GM12878 (cell line): ENCODE measurements at regions not wholly inside any gene's neighbourhood (a gene's known extent, or its start where the extent isn't known, plus 50 kb on each side); places are given as distances from the start of the nearest gene placed in this dataset.

Experiments
- ATAC-seq: fragments of 200-7000 bp; cut with Tn5 transposase; 3 replicates; pipeline ENCODE4 v1.9.1; 2020; ENCODE audit warnings: mild to moderate bottlenecking, moderate library complexity
- BruUV-seq: library from RNA; stranded (reverse); fragments of 400-500 nt; replicated peaks from 2 replicates; lab custom pipeline; 2021; lab: Mats Ljungman, UMichigan
- CTCF ChIA-PET: fragments of 300-600 bp; sonication (Branson Sonifier 250); formaldehyde crosslinking; extraction: SDS; loops from one replicate; lab custom pipeline; 2021; ENCODE audit warnings: inconsistent platforms; lab: Yijun Ruan, JAX
- POLR2A ChIA-PET: fragments of 350-600 bp; formaldehyde crosslinking; extraction: SDS; loops from one replicate; lab custom pipeline; 2021; ENCODE audit warnings: inconsistent platforms; lab: Charles Lee
- RAD21 ChIA-PET: fragments of 300-600 bp; sonication (Branson Sonifier 250); formaldehyde crosslinking; loops from one replicate; lab custom pipeline; 2023; ENCODE audit warnings: antibody characterized with exemption; ENCODE audit not compliant: unreplicated experiment; lab: Charles Lee
- SMC1A ChIA-PET: fragments of 300-600 bp; sonication (Branson Sonifier 250); formaldehyde crosslinking; loops from one replicate; lab custom pipeline; 2023; ENCODE audit not compliant: unreplicated experiment, uncharacterized antibody; lab: Charles Lee
- DNase-seq: peaks from one replicate; pipeline ENCODE4 v3.0.0-alpha.2; 2011; ENCODE audit warnings: low read depth, low spot score
- FAIRE-seq: peaks from 3 replicates; lab custom pipeline; 2011; peaks lifted over from hg19 to GRCh38; lab: Jason Lieb, UNC
- H2AFZ ChIP-seq: 2 replicates; pipeline ENCODE4 v1.6.0; 2011; ENCODE audit warnings: low read depth, low read length, control low read depth; ENCODE audit not compliant: control insufficient read depth
- H3K27ac ChIP-seq: 2 replicates; pipeline ENCODE4 v1.5.1; 2011; ENCODE audit warnings: control low read depth; ENCODE audit not compliant: control insufficient read depth, insufficient read depth
- H3K27me3 ChIP-seq, 2 experiments: replicated peaks in 1 of 2; 2 replicates each; pipeline versions ENCODE4 v1.6.0 to v1.6.1; 2011; ENCODE audit warnings: low read length in 1 of 2; ENCODE audit not compliant: control insufficient read depth in 2 of 2, insufficient read depth in 2 of 2
- H3K36me3 ChIP-seq, 2 experiments: 2 replicates each; pipeline ENCODE4 v1.5.1; 2011; ENCODE audit warnings: low read length in 1 of 2; ENCODE audit not compliant: control insufficient read depth in 2 of 2, insufficient read depth in 2 of 2
- H3K4me1 ChIP-seq: 2 replicates; pipeline ENCODE4 v1.6.1; 2011; ENCODE audit warnings: mild to moderate bottlenecking, low read length, moderate library complexity, mixed read lengths; ENCODE audit not compliant: control insufficient read depth, insufficient read depth
- H3K4me2 ChIP-seq: 2 replicates; pipeline ENCODE4 v1.6.0; 2011; ENCODE audit warnings: control low read depth; ENCODE audit not compliant: control insufficient read depth, insufficient read depth
- H3K4me3 ChIP-seq: fragments of 200-600 bp; sonication (generic); 2 replicates; pipeline ENCODE4 v1.5.1; 2016
- H3K79me2 ChIP-seq: 2 replicates; pipeline ENCODE4 v1.6.0; 2011; ENCODE audit warnings: low read length; ENCODE audit not compliant: control insufficient read depth, insufficient read depth
- H3K9ac ChIP-seq: 2 replicates; pipeline ENCODE4 v1.8.0; 2011; ENCODE audit warnings: low read length, control low read depth, mixed read lengths; ENCODE audit not compliant: control insufficient read depth, insufficient read depth
- H3K9me3 ChIP-seq: replicated peaks from 3 replicates; pipeline ENCODE4 v1.5.1; 2011; ENCODE audit warnings: mild to moderate bottlenecking, low read length; ENCODE audit not compliant: control insufficient read depth, insufficient read depth
- H4K20me1 ChIP-seq: 2 replicates; pipeline ENCODE4 v1.6.0; 2011; ENCODE audit not compliant: control insufficient read depth, insufficient read depth
- BRCA1 ChIP-seq: IDR thresholded peaks from 2 replicates; pipeline ENCODE4 v1.6.1; 2011; ENCODE audit warnings: low read depth, low read length, improper control_type of control experiment
- HDAC6 ChIP-seq: fragments of 200-600 bp; sonication (generic); IDR thresholded peaks from one replicate; pipeline ENCODE4 v1.8.0; 2017; ENCODE audit warnings: antibody characterized with exemption; ENCODE audit not compliant: unreplicated experiment
- HSF1 ChIP-seq: fragments of 150-350 bp; IDR thresholded peaks from 2 replicates; pipeline ENCODE4 v1.6.1; 2014; ENCODE audit warnings: mild to moderate bottlenecking, low read depth, low read length
- KDM1A ChIP-seq: fragments of 200-600 bp; sonication (generic); IDR thresholded peaks from 2 replicates; pipeline ENCODE4 v1.6.1; 2016; ENCODE audit warnings: borderline replicate concordance
- KLF5 ChIP-seq: fragments of 450-650 bp; IDR thresholded peaks from 2 replicates; pipeline ENCODE4 v1.6.1; 2014; ENCODE audit warnings: mild to moderate bottlenecking; ENCODE audit not compliant: partially characterized antibody
- NKRF ChIP-seq: fragments of 450-650 bp; conservative IDR thresholded peaks from 2 replicates; pipeline ENCODE4 v1.6.1; 2017; ENCODE audit warnings: mild to moderate bottlenecking, moderate library complexity
- PBX3 ChIP-seq: IDR thresholded peaks from 2 replicates; pipeline ENCODE4 v1.6.1; 2011; ENCODE audit warnings: mild to moderate bottlenecking, low read depth, low read length, moderate library complexity; ENCODE audit not compliant: insufficient replicate concordance
- SPI1 ChIP-seq: IDR thresholded peaks from 2 replicates; pipeline ENCODE4 v1.6.1; 2011; ENCODE audit warnings: low read depth, mild to moderate bottlenecking, low read length, moderate library complexity, borderline replicate concordance; ENCODE audit not compliant: insufficient read depth
- TAF1 ChIP-seq: IDR thresholded peaks from 2 replicates; pipeline ENCODE4 v1.6.1; 2011; ENCODE audit warnings: mild to moderate bottlenecking, low read depth, low read length, borderline replicate concordance
- USF1 ChIP-seq: IDR thresholded peaks from 2 replicates; pipeline ENCODE4 v1.6.1; 2011; ENCODE audit warnings: borderline replicate concordance, low read depth, mild to moderate bottlenecking, moderate library complexity, mixed read lengths, low read length; ENCODE audit not compliant: insufficient read depth; ENCODE audit errors: extremely low read length
- WRNIP1 ChIP-seq: IDR thresholded peaks from 2 replicates; pipeline ENCODE4 v1.6.1; 2011; ENCODE audit warnings: low read depth, low read length, improper control_type of control experiment, borderline replicate concordance
- ZNF24 ChIP-seq: fragments of 450-650 bp; IDR thresholded peaks from 2 replicates; pipeline ENCODE4 v1.6.1; 2017; ENCODE audit warnings: antibody characterized with exemption, mild to moderate bottlenecking
- ZZZ3 ChIP-seq: IDR thresholded peaks from 2 replicates; pipeline ENCODE4 v1.6.1; 2011; ENCODE audit warnings: low read depth; ENCODE audit not compliant: control insufficient read depth, insufficient read length
- WGBS: methylation state at CpG from one replicate; pipeline ENCODE4 v1.1.6; 2016; ENCODE audit warnings: low lambda C conversion rate; ENCODE audit not compliant: insufficient replicate concordance, insufficient coverage; ENCODE audit errors: missing lambda C conversion rate; 5-methylcytosine and 5-hydroxymethylcytosine counted together
- in situ Hi-C: fragments of 300-500 bp; cut with MboI; formaldehyde crosslinking; loops from 9 replicates; pipeline ENCODE4 v1.14.3; 2018; ENCODE audit warnings: mixed read lengths
- intact Hi-C: fragments of 100-400 bp; cut with micrococcal nuclease; formaldehyde crosslinking; loops from one replicate; pipeline ENCODE4 v1.14.2; 2022; ENCODE audit not compliant: unreplicated experiment
- TF ChIP-seq, protein P1 (sequence below): IDR thresholded peaks from 2 replicates; pipeline ENCODE4 v1.6.1; 2012; ENCODE audit warnings: improper control_type of control experiment, low read depth, low read length; ENCODE audit not compliant: insufficient replicate concordance

GRCh38 chr6:141719476-141719875 lies 413.2 kb upstream of the GJE1 start:
- ATAC-seq (no peak), FAIRE-seq (no peak), DNase-seq (no peak)
- ChIA-PET RAD21 (no interaction called here), POLR2A (no interaction called here), CTCF (no interaction called here), SMC1A (no interaction called here)
- 13% methylated on average over 5 of the region's 5 CpGs for WGBS
- H3K4me1 ChIP-seq, result no peaks in the 10 kb centered on the region
- no peak overlapping the region for H3K27ac ChIP-seq
- H3K4me3 ChIP-seq, result no peak overlapping the region
- no peaks in the 10 kb centered on the region for H3K9me3 ChIP-seq
- in situ Hi-C loops (no loop called here), intact Hi-C loops (no loop called here)
- no peak overlapping the region for H2AFZ ChIP-seq
- H4K20me1 ChIP-seq, result no peaks in the 10 kb centered on the region
- no peak overlapping the region for H3K4me2 ChIP-seq
- H3K36me3 ChIP-seq, result no peaks in the 10 kb centered on the region
- BruUV-seq, result no TSS peak
- no peaks in the 10 kb centered on the region for H3K27me3 ChIP-seq
- H3K9ac ChIP-seq, result no peak overlapping the region
- H3K79me2 ChIP-seq, result no peaks in the 10 kb centered on the region
- TF ChIP-seq PBX3 (no peak), WRNIP1 (no peak), USF1 (no peak), HDAC6 (no peak), ZZZ3 (no peak), ZNF24 (no peak), NKRF (no peak), SPI1 (no peak), KLF5 (no peak), BRCA1 (no peak), TAF1 (no peak), KDM1A (no peak), HSF1 (no peak)
- TF ChIP-seq, protein P1, sequence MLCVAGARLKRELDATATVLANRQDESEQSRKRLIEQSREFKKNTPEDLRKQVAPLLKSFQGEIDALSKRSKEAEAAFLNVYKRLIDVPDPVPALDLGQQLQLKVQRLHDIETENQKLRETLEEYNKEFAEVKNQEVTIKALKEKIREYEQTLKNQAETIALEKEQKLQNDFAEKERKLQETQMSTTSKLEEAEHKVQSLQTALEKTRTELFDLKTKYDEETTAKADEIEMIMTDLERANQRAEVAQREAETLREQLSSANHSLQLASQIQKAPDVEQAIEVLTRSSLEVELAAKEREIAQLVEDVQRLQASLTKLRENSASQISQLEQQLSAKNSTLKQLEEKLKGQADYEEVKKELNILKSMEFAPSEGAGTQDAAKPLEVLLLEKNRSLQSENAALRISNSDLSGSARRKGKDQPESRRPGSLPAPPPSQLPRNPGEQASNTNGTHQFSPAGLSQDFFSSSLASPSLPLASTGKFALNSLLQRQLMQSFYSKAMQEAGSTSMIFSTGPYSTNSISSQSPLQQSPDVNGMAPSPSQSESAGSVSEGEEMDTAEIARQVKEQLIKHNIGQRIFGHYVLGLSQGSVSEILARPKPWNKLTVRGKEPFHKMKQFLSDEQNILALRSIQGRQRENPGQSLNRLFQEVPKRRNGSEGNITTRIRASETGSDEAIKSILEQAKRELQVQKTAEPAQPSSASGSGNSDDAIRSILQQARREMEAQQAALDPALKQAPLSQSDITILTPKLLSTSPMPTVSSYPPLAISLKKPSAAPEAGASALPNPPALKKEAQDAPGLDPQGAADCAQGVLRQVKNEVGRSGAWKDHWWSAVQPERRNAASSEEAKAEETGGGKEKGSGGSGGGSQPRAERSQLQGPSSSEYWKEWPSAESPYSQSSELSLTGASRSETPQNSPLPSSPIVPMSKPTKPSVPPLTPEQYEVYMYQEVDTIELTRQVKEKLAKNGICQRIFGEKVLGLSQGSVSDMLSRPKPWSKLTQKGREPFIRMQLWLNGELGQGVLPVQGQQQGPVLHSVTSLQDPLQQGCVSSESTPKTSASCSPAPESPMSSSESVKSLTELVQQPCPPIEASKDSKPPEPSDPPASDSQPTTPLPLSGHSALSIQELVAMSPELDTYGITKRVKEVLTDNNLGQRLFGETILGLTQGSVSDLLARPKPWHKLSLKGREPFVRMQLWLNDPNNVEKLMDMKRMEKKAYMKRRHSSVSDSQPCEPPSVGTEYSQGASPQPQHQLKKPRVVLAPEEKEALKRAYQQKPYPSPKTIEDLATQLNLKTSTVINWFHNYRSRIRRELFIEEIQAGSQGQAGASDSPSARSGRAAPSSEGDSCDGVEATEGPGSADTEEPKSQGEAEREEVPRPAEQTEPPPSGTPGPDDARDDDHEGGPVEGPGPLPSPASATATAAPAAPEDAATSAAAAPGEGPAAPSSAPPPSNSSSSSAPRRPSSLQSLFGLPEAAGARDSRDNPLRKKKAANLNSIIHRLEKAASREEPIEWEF, result no peak
